OCI-LY7 (cell line): ENCODE measurements at regions not wholly inside any gene's neighbourhood (a gene's known extent, or its start where the extent isn't known, plus 50 kb on each side); places are given as distances from the start of the nearest gene placed in this dataset.

Source experiments
- EZH2phosphoT487 ChIP-seq: fragments of 200-600 bp; sonication (generic); IDR thresholded peaks from 2 replicates; pipeline ENCODE4 v1.6.1; 2018; ENCODE audit warnings: low read depth, borderline replicate concordance, mild to moderate bottlenecking, mixed run types, antibody characterized with exemption, low read length, moderate library complexity, mixed read lengths
- TF ChIP-seq, protein P1 (sequence below): fragments of 200-600 bp; sonication (generic); conservative IDR thresholded peaks from 2 replicates; pipeline ENCODE4 v1.5.1; 2014; ENCODE audit warnings: mild to moderate bottlenecking, antibody characterized with exemption, low read length, moderate library complexity, mixed read lengths

DNA sequence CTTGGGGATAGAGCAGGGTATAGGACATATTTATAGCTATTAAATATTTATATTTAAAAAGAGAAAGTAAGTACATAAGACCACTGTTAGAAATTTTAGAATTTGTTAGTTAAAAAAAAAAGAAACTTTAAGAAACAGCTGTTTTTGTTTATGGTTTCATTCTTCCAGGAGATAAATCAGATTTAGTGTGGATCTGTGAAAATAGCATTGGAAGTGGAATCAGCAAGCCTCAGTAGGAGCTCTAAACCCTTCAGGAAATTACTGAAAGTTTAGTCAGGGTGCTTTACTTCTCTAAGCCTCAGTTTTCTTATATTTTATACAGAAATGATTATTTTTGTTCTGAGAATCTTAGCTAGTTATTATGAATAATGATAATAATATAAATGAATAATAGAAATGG, 316.0 kb upstream of the NOVA1 start:
- TF ChIP-seq, protein P1, sequence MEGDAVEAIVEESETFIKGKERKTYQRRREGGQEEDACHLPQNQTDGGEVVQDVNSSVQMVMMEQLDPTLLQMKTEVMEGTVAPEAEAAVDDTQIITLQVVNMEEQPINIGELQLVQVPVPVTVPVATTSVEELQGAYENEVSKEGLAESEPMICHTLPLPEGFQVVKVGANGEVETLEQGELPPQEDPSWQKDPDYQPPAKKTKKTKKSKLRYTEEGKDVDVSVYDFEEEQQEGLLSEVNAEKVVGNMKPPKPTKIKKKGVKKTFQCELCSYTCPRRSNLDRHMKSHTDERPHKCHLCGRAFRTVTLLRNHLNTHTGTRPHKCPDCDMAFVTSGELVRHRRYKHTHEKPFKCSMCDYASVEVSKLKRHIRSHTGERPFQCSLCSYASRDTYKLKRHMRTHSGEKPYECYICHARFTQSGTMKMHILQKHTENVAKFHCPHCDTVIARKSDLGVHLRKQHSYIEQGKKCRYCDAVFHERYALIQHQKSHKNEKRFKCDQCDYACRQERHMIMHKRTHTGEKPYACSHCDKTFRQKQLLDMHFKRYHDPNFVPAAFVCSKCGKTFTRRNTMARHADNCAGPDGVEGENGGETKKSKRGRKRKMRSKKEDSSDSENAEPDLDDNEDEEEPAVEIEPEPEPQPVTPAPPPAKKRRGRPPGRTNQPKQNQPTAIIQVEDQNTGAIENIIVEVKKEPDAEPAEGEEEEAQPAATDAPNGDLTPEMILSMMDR = no peak
- no peak for TF ChIP-seq EZH2phosphoT487
